ENCODE measurements at regions not wholly inside any gene's neighbourhood (a gene's known extent, or its start where the extent isn't known, plus 50 kb on each side); places are given as distances from the start of the nearest gene placed in this dataset.

DNA sequence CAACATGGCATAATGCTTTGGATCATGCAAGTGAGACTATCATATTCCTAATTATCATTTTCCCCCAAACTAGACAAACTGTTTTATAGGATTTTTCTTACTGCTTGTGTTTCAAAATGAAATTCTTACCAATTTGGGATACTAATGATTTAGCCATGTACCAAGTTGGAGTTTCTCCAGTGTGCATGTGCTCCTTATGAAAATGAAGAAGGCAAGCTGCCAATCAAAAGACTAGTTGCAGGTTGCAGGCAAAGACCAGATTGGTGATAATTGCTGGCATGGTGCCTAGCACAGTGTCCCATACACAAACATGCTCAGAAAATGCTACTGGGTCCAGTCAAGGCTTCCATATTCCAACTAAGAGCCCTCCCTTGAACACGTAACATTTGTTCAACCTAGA lies 771.8 kb upstream of the FANCL start:
- no peak overlapping the region for H3K4me3 ChIP-seq (ENCODE audit: low read depth in 1 of 3, low read length in 3 of 3)
- no peaks in the 10 kb centered on the region for H3K36me3 ChIP-seq (ENCODE audit: control insufficient read depth in 3 of 3, insufficient read depth in 2 of 3, low read depth in 1 of 3, low read length in 3 of 3)
- H3K27ac ChIP-seq (ENCODE audit: low read depth in 1 of 3, low read length in 2 of 3), result no peak overlapping the region
- no peak for FAIRE-seq
- WGBS, 3 donors, result 93 to 94% (median 93%) methylated on average over 1 of the region's 1 CpG
- no peak for DNase-seq
- H3K4me1 ChIP-seq (ENCODE audit: control insufficient read depth in 3 of 3, insufficient read depth in 2 of 3, low read depth in 1 of 3, low read length in 2 of 3), result no peaks in the 10 kb centered on the region
- no peaks in the 10 kb centered on the region for H3K27me3 ChIP-seq (ENCODE audit: control insufficient read depth in 3 of 3, insufficient read depth in 3 of 3, low read length in 3 of 3)
- H3K9me3 ChIP-seq (ENCODE audit: control insufficient read depth in 2 of 2, insufficient read depth in 1 of 2, low read depth in 1 of 2, low read length in 1 of 2), result peaks cover 0 to 5% of the 10 kb centered on the region in 2 donors

DNA sequence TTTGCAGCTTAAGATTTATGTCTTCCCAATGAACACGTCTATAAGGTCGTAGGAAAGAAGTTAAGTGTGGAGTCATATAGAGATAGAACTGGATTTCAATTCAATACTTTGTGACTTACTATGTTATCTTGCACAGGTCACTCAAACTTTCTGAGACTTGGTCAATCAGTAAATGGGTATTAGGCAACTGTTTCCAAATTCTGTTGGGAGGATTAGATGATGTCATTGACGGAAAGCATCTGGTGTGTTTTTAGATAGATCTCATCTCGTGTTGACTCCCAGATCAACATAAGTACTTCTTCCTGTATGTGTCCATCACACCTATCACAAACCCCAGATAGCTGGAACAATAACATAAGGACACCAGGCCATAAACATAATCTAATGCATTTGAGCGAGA lies 771.1 kb upstream of the FANCL start:
- Histone ChIP-seq H3K4me3 (ENCODE audit: low read depth in 1 of 3, low read length in 3 of 3) (no peak overlapping the region), H3K9me3 (ENCODE audit: control insufficient read depth in 2 of 2, insufficient read depth in 1 of 2, low read depth in 1 of 2, low read length in 1 of 2) (peaks cover 0 to 5% of the 10 kb centered on the region in 2 donors), H3K4me1 (ENCODE audit: control insufficient read depth in 3 of 3, insufficient read depth in 2 of 3, low read depth in 1 of 3, low read length in 2 of 3) (no peaks in the 10 kb centered on the region), H3K27ac (ENCODE audit: low read depth in 1 of 3, low read length in 2 of 3) (no peak overlapping the region), H3K36me3 (ENCODE audit: control insufficient read depth in 3 of 3, insufficient read depth in 2 of 3, low read depth in 1 of 3, low read length in 3 of 3) (no peaks in the 10 kb centered on the region), H3K27me3 (ENCODE audit: control insufficient read depth in 3 of 3, insufficient read depth in 3 of 3, low read length in 3 of 3) (no peaks in the 10 kb centered on the region)
- DNase-seq, result no peak
- WGBS, 3 donors, result 67 to 77% (median 77%) methylated on average over 5 of the region's 5 CpGs
- no peak for FAIRE-seq

GRCh38 chr2:59008950-59009349 lies 767.8 kb upstream of the FANCL start:
- no peaks in the 10 kb centered on the region for H3K4me1 ChIP-seq (ENCODE audit: control insufficient read depth in 3 of 3, insufficient read depth in 2 of 3, low read depth in 1 of 3, low read length in 2 of 3)
- H3K9me3 ChIP-seq (ENCODE audit: control insufficient read depth in 2 of 2, insufficient read depth in 1 of 2, low read depth in 1 of 2, low read length in 1 of 2), result no peaks in the 10 kb centered on the region
- no peaks in the 10 kb centered on the region for H3K27me3 ChIP-seq (ENCODE audit: control insufficient read depth in 3 of 3, insufficient read depth in 3 of 3, low read length in 3 of 3)
- H3K27ac ChIP-seq (ENCODE audit: low read depth in 1 of 3, low read length in 2 of 3), result no peak overlapping the region
- H3K4me3 ChIP-seq (ENCODE audit: low read depth in 1 of 3, low read length in 3 of 3), result no peak overlapping the region
- DNase-seq (no peak), FAIRE-seq (no peak)
- no peaks in the 10 kb centered on the region for H3K36me3 ChIP-seq (ENCODE audit: control insufficient read depth in 3 of 3, insufficient read depth in 2 of 3, low read depth in 1 of 3, low read length in 3 of 3)

DNA sequence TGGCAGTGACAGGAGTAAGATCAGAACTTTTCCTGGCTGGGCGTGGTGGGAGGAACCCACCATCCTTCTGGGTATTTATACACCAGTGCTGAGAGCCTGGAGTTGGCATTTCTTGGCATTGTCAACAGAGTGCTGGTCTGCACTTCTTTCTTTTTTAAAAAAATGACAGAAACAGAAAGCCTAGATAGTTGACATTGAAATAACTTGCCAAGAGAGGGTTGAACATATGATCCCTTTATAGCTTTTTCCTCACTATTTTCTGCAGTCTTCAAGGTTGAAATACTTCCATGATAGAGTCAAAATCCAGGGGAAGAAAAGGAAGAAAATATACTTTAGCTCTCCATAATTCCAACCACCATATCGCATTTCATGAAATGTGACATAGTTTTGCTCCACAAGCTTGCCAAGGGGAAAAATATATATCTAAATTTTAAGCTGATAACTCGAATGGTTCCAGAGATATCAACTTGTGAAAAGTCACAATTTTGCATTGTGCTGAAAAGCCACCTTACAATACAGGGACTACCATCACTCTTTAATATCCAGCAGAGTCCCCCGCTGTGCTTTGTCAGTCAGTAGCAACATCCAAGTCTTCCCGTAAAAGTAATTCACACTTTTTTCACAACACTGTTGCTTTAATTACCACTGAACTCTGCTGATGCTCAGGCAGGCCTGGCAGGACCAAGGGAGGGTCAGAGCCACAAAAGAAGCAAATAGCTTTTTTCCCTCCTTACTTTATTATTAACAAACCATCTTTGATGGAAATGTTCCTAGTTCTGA lies 764.9 kb upstream of the FANCL start:
- H3K36me3 ChIP-seq (ENCODE audit: control insufficient read depth in 3 of 3, insufficient read depth in 2 of 3, low read depth in 1 of 3, low read length in 3 of 3), result no peaks in the 10 kb centered on the region
- no peak overlapping the region for H3K27ac ChIP-seq (ENCODE audit: low read depth in 1 of 3, low read length in 2 of 3)
- 73 to 77% (median 76%) methylated on average over 5 of the region's 5 CpGs for WGBS, 3 donors
- H3K4me1 ChIP-seq (ENCODE audit: control insufficient read depth in 3 of 3, insufficient read depth in 2 of 3, low read depth in 1 of 3, low read length in 2 of 3), result no peaks in the 10 kb centered on the region
- DNase-seq, result no peak
- no peak overlapping the region for H3K4me3 ChIP-seq (ENCODE audit: low read depth in 1 of 3, low read length in 3 of 3)
- FAIRE-seq, result no peak
- H3K9me3 ChIP-seq (ENCODE audit: control insufficient read depth in 2 of 2, insufficient read depth in 1 of 2, low read depth in 1 of 2, low read length in 1 of 2), result no peaks in the 10 kb centered on the region
- no peaks in the 10 kb centered on the region for H3K27me3 ChIP-seq (ENCODE audit: control insufficient read depth in 3 of 3, insufficient read depth in 3 of 3, low read length in 3 of 3)

DNA sequence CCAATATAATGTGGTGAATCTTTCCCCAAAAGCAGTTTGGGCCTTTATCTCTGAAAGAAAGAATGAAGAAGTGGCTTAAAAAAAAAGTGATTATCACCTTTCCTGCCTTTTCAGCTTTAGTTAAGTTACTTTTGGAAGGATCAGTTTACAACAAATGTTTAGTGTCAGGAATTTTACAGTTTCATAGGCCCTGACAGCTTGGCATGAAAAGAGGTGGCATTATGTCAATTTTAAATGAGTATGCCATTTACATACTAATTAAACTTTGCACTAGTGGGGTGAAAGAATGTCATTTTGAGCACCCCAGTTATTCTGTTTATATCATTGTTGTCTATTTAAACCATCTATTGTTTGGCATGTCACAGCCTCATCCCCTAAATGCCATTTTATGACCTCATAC lies 763.5 kb upstream of the FANCL start:
- no peaks in the 10 kb centered on the region for H3K9me3 ChIP-seq (ENCODE audit: control insufficient read depth in 2 of 2, insufficient read depth in 1 of 2, low read depth in 1 of 2, low read length in 1 of 2)
- H3K27ac ChIP-seq (ENCODE audit: low read depth in 1 of 3, low read length in 2 of 3), result no peak overlapping the region

DNA sequence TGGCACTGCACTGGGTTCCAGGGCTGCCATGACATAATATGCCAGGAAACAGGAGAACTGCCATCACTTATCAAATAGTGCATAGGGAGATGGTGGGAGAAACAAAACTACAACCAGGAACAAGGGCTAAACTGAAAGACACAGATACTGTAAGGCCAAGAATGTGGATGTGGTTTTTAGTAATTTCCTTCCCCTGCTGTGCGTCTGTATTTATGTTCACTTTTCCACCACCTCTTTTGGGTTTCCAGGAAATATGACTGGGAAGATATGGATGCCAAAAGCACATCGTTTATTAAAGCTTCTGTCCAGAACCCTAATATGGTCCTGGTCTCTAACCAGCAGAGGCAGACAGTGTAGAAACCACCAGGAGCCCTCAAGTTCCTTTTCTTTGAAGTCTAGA lies 759.7 kb upstream of the FANCL start:
- DNase-seq (no peak), FAIRE-seq (no peak)
- WGBS, 3 donors, result 53 to 74% (median 58%) methylated on average over 2 of the region's 2 CpGs
- Histone ChIP-seq H3K36me3 (ENCODE audit: control insufficient read depth in 3 of 3, insufficient read depth in 2 of 3, low read depth in 1 of 3, low read length in 3 of 3) (no peaks in the 10 kb centered on the region), H3K4me1 (ENCODE audit: control insufficient read depth in 3 of 3, insufficient read depth in 2 of 3, low read depth in 1 of 3, low read length in 2 of 3) (no peaks in the 10 kb centered on the region), H3K27ac (ENCODE audit: low read depth in 1 of 3, low read length in 2 of 3) (no peak overlapping the region), H3K9me3 (ENCODE audit: control insufficient read depth in 2 of 2, insufficient read depth in 1 of 2, low read depth in 1 of 2, low read length in 1 of 2) (no peaks in the 10 kb centered on the region), H3K4me3 (ENCODE audit: low read depth in 1 of 3, low read length in 3 of 3) (no peak overlapping the region), H3K27me3 (ENCODE audit: control insufficient read depth in 3 of 3, insufficient read depth in 3 of 3, low read length in 3 of 3) (no peaks in the 10 kb centered on the region)

More for the DNA sequence above, 763.5 kb upstream of the FANCL start:
- Histone ChIP-seq H3K4me1 (ENCODE audit: control insufficient read depth in 3 of 3, insufficient read depth in 2 of 3, low read depth in 1 of 3, low read length in 2 of 3) (no peaks in the 10 kb centered on the region), H3K27me3 (ENCODE audit: control insufficient read depth in 3 of 3, insufficient read depth in 3 of 3, low read length in 3 of 3) (no peaks in the 10 kb centered on the region), H3K36me3 (ENCODE audit: control insufficient read depth in 3 of 3, insufficient read depth in 2 of 3, low read depth in 1 of 3, low read length in 3 of 3) (no peaks in the 10 kb centered on the region), H3K4me3 (ENCODE audit: low read depth in 1 of 3, low read length in 3 of 3) (no peak overlapping the region)
- DNase-seq (no peak), FAIRE-seq (no peak)

DNA sequence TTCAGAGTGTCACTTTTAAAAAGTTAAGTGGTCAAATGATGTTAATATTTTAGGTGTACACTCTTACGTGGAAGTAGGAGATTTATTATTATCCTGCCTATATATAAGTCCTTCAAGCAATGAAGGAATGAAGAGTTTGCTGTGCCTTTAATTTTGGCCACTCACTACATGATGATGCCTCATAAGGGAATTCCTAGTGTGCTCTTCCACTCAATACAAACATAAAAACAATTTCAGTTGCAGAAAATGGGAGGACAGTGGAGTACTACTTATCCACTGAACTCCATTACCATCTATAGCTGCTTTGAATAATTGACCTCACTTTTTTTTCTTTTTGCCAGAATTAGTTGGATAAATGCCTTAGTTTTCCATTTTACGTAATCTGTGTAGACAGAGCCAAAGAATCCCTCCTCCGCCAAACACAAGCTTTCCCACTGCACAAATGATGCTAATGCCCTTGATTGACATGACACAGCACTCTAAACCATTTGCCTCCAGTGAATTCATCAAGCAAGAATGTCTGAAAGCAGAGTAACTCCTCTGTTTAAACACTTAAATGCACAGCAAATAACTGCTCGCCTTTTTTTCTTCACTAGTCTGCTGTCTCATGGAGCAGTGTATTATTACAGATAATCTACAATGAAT lies 751.1 kb upstream of the FANCL start:
- no peaks in the 10 kb centered on the region for H3K27me3 ChIP-seq (ENCODE audit: control insufficient read depth in 3 of 3, insufficient read depth in 3 of 3, low read length in 3 of 3)
- no peaks in the 10 kb centered on the region for H3K9me3 ChIP-seq (ENCODE audit: control insufficient read depth in 2 of 2, insufficient read depth in 1 of 2, low read depth in 1 of 2, low read length in 1 of 2)
- 59 to 65% (median 64%) methylated on average over 4 of the region's 4 CpGs for WGBS, 3 donors
- no peaks in the 10 kb centered on the region for H3K4me1 ChIP-seq (ENCODE audit: control insufficient read depth in 3 of 3, insufficient read depth in 2 of 3, low read depth in 1 of 3, low read length in 2 of 3)
- FAIRE-seq, result no peak
- H3K27ac ChIP-seq (ENCODE audit: low read depth in 1 of 3, low read length in 2 of 3), result no peak overlapping the region
- no peak overlapping the region for H3K4me3 ChIP-seq (ENCODE audit: low read depth in 1 of 3, low read length in 3 of 3)
- DNase-seq, result no peak
- no peaks in the 10 kb centered on the region for H3K36me3 ChIP-seq (ENCODE audit: control insufficient read depth in 3 of 3, insufficient read depth in 2 of 3, low read depth in 1 of 3, low read length in 3 of 3)

DNA sequence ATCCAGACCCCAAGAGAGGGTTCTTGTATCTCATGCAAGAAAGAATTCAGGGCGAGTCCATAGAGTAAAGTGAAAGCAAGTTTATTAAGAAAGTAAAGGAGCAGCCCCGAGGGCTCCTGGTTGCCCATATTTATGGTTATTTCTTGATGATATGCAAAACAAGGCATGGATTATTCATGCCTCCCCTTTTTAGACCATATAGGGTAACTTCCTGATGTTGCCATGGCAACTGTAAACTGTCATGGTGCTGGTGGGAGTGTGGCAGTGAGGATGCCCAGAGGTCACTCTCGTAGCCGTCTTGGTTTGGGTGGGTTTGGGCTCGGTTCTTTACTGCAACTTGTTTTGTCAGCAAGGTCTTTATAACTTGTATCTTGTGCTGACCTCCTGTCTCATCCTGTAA lies 750.2 kb upstream of the FANCL start:
- H3K9me3 ChIP-seq (ENCODE audit: control insufficient read depth in 2 of 2, insufficient read depth in 1 of 2, low read depth in 1 of 2, low read length in 1 of 2), result no peaks in the 10 kb centered on the region
- H3K27ac ChIP-seq (ENCODE audit: low read depth in 1 of 3, low read length in 2 of 3), result no peak overlapping the region
- H3K4me1 ChIP-seq (ENCODE audit: control insufficient read depth in 3 of 3, insufficient read depth in 2 of 3, low read depth in 1 of 3, low read length in 2 of 3), result no peaks in the 10 kb centered on the region
- DNase-seq (no peak), FAIRE-seq (no peak)
- no peak overlapping the region for H3K4me3 ChIP-seq (ENCODE audit: low read depth in 1 of 3, low read length in 3 of 3)
- no peaks in the 10 kb centered on the region for H3K36me3 ChIP-seq (ENCODE audit: control insufficient read depth in 3 of 3, insufficient read depth in 2 of 3, low read depth in 1 of 3, low read length in 3 of 3)
- 57 to 64% (median 63%) methylated on average over 5 of the region's 5 CpGs for WGBS, 3 donors
- H3K27me3 ChIP-seq (ENCODE audit: control insufficient read depth in 3 of 3, insufficient read depth in 3 of 3, low read length in 3 of 3), result no peaks in the 10 kb centered on the region

- Histone ChIP-seq H3K27me3 (ENCODE audit: control insufficient read depth in 3 of 3, insufficient read depth in 3 of 3, low read length in 3 of 3) (no peaks in the 10 kb centered on the region), H3K36me3 (ENCODE audit: control insufficient read depth in 3 of 3, insufficient read depth in 2 of 3, low read depth in 1 of 3, low read length in 3 of 3) (no peaks in the 10 kb centered on the region), H3K4me1 (ENCODE audit: control insufficient read depth in 3 of 3, insufficient read depth in 2 of 3, low read depth in 1 of 3, low read length in 2 of 3) (no peaks in the 10 kb centered on the region), H3K9me3 (ENCODE audit: control insufficient read depth in 2 of 2, insufficient read depth in 1 of 2, low read depth in 1 of 2, low read length in 1 of 2) (peaks cover 0 to 2% of the 10 kb centered on the region in 2 donors), H3K4me3 (ENCODE audit: low read depth in 1 of 3, low read length in 3 of 3) (no peak overlapping the region), H3K27ac (ENCODE audit: low read depth in 1 of 3, low read length in 2 of 3) (no peak overlapping the region)
- 77 to 82% (median 79%) methylated on average over 2 of the region's 2 CpGs for WGBS, 3 donors
- FAIRE-seq (no peak), DNase-seq (no peak)
These were observed 744.4 kb upstream of the FANCL start for GRCh38 chr2:58985541-58985940.

Data from small intestine (tissue), 7 donors.